HG03378 (cell line): ENCODE measurements at regions not wholly inside any gene's neighbourhood (a gene's known extent, or its start where the extent isn't known, plus 50 kb on each side); places are given as distances from the start of the nearest gene placed in this dataset.
"Not testable (repeated sequence)": the region's sequence is repeated elsewhere in the genome, so short reads cannot be mapped to it uniquely, and the experiment has no call there.

Experiments
- ATAC-seq: cut with Tn5 transposase; IDR thresholded peaks from one replicate; pipeline ENCODE4 v1.9.1; 2021; ENCODE audit warnings: mild to moderate bottlenecking, moderate library complexity; ENCODE audit not compliant: unreplicated experiment

DNA sequence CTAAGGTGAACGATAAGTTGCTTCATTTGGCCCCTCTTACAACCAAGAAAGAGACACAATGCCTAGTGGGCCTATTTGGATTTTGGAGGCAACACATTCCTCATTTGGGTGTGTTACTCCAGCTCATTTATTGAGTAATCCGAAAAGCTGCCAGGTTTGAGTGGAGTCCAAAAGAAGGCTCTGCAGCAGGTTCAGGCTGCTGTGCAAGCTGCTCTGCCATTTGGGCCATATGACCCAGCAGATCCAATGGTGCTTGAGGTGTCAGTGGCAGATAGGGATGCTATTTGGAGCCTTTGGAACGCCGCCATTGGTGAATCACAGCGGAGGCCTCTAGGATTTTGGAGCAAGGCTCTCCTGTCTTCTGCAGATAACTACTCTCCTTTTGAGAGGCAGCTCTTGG, 176.4 kb downstream of the AKR1D1 start:
- ATAC-seq, result not testable (repeated sequence)

DNA sequence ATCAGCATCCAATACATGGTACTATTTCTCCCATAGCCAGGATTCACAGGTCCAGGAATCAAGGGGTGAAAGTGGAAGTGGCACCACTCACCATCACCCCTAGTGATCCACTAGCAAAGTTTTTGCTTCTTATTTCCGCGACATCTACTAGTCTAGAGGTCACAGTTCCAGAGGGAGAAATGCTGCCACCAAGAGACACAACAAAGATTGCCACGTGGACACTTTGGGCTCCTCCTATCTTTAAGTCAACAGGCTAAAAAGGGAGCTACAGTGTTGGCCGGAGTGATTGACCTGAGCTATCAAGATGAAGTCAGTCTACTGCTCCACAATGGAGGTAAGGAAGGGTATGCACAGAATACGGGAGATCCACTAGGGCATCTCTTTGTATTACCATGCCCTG, 178.2 kb downstream of the AKR1D1 start:
- no peak for ATAC-seq

DNA sequence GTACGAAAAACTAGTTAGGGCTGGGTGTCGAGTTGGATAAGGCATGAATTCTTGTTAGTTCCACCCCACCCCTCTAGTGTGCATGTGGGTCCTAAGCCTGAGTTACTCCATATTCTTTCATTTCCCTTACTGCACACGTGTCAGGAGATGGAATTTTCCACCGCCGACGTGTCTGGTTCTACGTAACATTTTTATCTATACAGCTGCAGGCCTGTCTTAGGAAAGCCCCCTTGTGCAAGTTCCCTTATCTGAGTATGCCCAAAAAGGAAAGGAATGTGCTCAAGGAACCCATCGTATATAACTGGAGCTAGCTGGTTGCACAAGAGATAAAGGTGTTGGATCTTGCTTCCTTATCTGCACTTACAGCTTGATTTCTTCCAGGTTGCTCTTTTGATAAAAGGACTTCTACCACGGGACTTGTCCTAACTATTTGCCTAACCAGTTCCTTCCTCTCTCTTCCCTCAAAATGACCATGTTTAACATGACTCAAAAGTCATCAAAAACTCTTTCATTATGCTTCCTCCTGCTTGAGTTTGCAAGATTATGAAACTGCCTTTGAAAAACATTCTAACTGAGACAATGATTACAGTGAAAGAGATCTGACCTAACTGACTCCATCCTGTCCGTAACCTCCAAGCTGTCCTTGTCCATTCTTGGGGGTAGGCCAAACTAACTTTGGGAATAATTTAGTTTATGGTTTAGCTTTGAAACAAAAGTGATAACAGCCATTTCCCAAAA, 181.4 kb downstream of the AKR1D1 start:
- no peak for ATAC-seq

DNA sequence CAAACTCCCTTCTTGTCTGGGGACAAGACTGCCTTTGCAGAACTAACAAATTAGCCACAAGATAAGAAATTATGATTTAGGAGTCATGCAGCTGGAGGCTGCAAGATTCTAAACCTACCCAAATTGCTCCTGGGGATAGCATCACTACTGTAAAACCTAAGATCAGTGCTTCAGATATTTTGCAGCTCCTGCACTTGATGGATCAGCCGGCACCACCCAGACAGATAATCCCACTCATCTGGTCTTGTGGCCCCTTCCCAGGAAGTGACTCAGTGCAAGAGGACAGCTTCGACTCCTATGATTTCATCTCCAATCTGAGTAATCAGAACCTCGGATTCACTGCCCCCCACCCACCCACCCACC, 181.9 kb downstream of the AKR1D1 start:
- no peak for ATAC-seq

DNA sequence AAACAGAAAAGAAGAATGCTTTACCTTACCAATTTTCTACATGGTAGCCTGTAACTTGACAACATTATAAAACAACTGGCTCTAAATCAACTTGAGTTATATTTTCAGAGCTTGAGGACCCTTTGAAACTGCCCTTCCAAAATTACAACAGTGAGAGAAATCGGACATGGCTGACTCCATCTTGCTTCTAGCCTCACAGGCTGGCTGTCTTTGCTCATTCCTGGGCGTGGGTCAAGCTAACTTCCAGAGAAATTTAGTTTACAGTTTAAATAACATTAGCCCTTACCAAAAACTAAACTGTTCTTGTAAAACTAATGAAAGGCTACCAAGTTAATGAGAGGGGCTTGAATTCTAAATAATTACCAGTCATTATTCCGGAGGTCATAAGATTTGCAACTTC, 183.4 kb downstream of the AKR1D1 start:
- ATAC-seq, result no peak

DNA sequence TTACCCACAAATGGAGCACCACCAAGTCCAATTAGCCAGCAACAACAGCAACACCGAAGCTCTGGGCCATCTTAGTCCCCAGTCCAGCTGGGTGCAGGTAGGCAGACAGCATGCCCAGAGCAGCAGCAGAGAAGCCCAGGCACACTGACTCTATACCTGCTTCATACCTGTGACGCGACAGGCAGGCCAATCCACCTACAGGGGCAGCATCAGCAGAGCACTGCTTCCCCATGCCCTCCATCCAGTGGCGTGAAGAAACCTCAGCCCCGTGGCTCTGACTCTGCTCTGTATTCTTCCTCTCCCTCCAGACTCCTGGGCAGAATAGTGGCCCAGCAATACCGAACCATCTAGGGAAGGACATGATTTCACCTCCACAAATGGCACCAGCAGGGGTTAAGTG, 191.7 kb downstream of the AKR1D1 start:
- no peak for ATAC-seq

DNA sequence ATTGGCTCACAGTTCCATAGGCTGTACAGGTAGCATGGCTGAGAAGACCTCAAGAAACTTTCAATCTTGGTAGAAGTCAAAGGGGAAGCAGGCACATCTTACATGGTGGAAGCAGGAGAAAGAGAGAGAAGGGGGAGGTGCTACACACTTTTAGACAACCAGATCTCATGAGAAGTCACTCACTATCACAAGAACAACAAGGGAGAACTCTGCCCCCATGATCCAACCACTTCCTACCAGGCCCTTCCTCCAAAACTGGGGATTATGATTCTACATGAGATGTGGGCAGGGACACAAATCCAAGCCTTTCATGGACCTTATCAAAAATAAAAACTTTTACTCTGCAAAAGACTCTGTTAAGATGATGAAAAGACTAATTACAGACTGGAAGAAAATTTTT, 183.2 kb upstream of the TRIM24 start:
- no peak for ATAC-seq

DNA sequence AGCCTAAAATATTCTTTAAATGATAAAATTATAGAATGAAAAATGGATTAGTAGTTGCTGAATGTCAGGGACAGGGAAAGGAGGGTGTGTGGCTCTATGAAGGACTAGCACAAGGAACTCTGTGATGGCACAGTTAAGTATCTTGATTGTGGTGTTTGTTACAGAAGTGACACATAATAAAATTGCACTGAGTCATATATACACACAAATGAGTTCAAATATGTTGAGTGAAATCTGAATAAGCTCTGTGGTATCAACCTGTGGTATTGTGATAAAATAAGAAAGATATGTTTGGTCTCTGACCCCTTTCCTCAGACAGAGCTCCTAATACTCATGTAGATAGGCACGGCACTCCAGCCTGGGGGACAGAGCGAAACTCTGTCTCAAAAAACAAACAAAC, 181.5 kb upstream of the TRIM24 start:
- ATAC-seq, result no peak

DNA sequence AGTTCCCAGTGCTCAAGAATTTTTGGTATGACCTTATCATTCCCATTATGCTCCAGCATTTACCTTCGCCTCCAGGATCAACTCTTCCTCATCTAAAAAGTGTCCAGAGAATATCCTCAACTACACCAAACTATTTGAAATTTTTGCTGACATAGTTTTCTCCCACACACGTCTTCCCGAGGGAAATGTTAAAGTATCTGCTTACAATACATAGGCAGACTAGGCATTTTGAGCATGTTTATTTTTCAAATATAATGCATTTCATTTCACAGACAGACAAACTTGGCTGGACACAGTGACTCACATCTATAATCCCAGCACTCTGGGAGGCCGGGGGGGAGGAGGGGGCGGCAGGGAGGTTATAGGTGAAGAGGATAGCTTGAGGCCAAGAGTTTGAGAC, 177.1 kb upstream of the TRIM24 start:
- no peak for ATAC-seq

DNA sequence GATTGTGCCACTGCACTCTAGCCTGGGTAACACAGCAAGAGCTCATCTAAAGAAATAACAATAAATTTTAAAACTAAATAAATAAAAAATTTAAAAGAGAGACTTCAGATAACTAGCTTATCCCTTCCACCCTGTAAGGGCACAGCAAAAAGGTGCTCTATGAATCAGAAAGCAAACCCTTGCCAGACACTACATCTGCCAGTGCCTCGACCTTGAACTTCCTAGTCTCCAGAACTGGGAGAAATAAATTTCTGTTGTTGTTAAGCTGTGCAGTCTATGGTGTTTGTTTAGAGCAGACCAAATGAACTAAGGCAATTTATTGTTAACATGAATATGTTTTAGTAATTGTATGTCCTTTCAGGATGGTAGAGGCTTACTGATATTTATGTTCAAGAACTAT, 174.9 kb upstream of the TRIM24 start:
- ATAC-seq, result no peak

DNA sequence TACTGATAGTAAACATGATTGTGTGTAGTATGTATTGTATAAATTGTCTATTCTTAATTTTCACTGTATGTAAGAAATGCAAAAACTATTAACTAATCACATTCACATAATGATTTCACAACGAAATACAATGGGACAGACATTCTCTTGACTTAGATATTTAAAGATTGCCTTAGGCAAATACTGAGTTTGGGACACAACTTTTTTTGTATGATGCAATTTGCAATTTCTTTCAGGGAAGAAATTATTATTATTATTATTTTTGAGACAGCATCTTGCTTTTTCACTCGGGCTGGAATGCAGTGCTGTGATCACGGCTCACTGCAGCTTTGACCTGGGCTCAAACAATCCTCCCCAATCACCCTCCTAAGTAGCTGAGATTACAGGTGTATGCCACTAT, 173.2 kb upstream of the TRIM24 start:
- ATAC-seq, result no peak

DNA sequence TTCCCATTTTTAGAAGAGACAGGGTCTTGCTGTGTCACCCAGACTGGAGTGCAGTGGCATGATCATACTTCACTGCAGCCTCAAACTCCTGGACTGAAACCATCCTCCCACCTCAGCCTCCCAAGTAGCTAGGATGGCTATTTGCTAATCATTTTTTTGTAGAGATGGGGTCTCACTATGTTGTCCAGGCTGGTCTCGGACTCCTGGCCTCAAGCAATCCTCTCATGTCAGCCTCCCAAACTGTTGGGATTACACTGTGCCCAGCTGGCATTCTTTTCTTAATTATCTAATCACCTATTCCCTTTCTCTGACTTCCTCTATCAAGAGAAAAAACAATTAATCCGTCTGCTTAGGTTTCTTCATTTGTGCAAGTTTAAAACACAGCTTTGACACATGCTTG, 172.5 kb upstream of the TRIM24 start:
- no peak for ATAC-seq

DNA sequence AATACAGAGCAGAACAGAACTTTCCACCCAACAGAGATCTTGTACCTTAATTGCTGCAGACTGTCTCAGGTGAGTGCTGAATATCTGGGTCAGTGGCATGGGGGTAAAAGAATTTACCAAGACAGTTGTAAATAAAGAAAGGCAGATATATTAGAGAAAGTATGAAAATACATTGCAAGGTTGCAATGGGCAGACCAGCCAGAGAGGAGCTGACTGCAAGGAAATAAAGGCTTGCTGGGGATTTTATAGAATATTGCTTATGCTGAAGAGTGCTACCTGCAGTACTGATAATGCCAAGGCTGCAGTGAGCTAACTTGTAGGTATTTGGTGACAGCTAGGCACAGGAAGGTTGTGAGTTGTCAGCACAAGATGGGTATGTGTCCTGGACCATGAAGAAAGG, 171.0 kb upstream of the TRIM24 start:
- no peak for ATAC-seq

DNA sequence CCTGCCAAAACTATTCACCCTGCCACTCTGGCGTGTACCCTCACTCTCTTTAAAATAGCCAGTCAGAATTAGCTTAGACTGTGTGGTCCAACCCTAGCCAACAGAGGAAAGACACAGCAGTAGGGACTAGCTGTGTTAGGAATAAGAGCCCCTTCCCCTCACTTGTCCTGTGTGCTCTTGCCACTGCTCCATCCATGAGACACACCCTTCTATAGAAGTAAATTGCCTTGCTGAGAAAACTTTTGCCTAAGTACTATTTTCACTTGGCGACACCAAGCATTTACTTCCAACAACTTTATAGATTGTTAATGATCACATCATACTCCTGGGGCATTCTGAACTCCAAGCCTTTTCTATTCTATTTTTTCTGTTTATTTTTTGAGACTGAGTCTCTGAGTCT, 170.2 kb upstream of the TRIM24 start:
- ATAC-seq, result no peak

DNA sequence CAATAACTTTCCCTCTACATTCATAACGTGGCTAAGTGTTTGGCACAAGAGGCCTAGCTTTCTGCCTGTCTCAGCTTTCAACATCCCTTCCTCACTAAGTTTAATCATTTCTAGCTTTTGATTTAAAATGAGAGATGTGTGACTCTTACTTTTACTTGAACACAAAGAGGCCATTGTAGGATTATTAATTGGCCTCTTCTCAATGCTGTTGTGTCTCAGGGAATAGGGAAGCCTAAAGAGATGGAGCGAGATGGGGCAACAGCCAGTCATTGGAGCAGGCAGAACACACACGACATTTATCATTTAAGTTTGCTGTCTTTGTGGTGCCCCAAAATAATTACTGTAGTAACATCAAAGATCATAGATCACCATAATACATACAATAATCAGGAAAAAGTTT, 167.1 kb upstream of the TRIM24 start:
- ATAC-seq, result no peak

DNA sequence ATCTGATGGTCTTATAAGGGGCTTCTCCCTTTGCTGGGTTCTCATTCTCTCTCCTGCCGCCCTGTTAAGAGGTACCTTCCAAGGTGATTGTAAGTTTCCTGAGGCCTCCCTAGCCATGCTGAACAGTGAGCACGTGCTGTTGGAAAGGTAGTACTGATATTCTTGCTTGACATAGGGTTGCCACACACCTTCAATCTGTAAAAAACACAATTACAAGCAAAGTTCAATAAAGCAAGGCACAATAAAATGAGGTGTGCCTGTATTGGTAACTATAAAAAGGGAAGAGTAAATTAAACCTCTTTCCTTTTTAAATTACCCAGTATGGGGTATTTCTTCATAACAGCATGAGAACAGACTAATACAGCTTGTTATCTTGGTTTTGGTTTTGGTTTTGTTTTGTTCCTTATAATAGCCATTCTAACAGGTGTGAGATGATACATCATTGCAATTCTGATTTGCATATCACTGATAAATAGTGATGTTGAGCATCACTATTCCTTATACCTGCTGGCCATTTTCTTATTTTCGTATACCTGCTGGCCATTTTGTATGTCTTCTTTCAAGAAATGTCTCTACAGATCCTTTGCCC, 164.9 kb upstream of the TRIM24 start:
- peak; percentile 76 for ATAC-seq

DNA sequence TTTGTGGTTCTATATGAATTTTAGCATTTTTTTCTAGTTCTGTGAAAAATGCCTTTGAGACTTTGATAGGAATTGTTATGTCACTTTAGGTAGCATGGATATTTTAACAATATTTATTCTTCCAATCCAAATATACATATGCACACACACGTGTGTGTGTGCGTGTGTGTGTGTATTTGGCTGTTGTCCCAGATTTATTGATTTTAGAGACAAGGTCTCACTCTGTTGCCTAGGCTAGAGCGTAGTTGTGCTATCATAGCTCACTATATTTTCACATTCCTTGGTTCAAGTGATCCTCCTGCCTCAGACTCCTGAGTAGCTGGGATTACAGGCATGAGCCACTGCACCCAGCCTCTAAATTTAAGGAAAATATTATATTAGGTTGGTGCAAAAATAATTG, 162.5 kb upstream of the TRIM24 start:
- ATAC-seq, result no peak

DNA sequence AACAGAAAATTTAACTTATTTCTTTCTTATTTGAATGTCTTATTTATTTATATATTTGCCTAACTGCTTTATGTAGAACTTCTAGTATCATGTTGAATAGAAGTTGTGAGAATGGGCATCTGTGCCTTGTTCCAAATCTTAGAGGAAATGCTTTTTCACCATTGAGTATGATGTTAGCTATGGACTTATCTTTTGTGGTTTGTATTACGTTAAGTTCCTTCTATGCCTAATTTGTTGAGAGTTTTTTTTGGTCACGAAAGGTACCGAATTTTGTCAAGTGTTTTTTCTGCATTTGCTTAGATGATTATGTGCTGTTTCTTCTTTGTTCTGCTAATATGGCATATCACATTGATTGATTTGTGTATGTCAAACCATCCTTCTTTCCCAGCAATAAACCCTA, 161.0 kb upstream of the TRIM24 start:
- ATAC-seq, result no peak

DNA sequence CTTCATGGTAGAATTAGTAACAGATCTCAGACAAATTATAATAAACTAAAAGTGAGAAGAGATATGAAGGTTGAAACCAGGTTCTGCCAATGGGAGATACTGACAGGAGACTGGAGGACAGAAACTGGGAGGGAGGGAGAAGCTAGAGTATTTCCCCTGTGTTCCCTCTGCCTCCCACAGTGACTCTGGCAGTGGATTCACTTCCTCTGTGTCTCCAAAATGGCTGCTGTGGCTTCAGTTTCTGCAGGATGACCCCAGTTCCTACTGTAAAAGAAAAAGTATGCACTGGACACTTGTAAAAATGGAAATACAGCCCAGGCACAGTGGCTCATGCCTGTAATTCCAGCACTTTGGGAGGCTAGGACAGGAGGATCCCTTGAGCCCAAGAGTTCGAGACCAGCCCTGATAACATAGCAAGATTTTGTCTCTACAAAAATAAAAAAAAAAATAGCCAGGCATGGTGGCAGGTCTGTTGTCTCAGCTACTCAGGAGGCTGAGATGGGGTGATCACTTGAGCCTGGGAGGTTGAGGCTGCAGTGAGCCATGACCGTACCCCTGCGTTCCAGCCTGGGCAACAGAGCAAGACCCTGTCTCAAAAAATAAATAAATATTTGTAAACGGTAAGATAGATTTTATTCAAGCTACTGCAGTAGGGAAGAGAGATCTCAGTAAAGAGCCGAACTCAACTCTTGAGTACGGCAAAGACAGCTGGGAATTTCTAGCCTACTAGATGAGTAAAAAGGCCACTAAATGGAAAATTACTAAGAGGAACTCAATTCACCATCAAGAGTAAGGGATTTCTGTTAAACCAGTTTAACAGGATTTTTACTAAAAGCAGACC, 156.6 kb upstream of the TRIM24 start:
- no peak for ATAC-seq

DNA sequence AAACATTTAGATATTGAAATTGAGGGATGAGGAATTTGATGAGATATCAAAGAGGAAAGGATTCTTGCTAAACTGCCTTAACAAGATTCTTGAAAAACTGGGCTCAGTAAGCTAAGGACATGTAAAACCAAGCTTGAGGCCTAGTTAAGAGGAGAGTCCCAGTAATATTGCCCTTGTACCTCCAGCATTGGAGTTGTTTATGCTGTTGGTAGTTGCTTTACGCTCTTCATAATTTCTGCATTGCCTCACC, 156.1 kb upstream of the TRIM24 start:
- no peak for ATAC-seq

DNA sequence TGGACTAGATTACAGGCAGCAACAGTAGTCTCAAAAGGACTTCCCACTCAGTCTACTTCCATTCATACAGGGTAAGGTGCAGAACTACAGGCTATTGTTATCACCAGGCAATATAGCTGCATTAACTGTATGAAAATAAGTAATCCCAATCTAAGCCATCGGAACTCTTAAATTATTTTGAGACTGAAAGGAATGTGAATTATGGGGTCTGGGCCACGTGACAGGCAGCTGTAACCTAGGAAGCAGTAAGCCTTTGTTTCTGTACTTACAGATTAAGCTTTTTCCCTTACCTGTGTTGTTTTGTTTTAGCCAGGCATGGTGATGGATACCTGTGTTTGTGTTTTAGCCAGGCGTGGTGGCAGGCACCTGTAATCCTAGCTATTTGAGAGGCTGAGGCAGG, 152.4 kb upstream of the TRIM24 start:
- ATAC-seq, result no peak

DNA sequence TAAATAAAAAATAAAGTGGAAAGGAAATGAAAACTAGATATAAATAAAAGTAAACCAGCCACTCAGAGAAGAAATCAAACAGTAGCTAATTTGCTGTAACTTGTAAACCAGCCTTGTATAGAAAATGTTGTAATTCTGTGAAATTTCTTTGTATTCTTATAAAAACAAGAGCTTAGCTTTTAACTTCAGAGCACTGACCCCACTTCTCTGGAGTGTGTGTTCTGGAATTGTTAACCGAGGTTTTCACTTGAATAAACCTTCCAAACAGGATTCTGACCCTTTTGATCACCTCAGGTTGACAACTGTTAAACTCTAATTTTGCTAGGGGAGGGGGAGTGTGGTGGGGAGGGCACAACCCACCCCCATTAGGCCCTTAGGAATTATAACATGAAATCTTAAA, 151.9 kb upstream of the TRIM24 start:
- no peak for ATAC-seq

DNA sequence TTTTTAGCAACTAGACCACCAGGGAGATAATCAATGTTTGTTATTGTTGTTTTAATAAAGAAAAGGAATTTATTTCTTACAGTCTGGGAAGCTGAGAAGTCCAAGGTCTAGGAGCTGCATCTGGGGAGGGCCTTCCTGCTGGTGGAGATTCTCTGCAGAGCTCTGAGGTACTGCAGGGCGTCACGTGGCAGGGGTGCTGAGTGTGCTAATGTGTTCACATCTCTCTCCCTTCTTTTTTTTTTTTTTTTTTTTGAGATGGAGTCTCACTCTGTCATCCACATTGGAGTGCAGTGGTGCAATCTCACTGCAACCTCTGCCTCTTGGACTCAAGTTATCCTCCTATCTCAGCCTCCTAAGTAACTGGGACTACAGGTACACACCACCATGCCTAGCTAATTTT, 150.9 kb upstream of the TRIM24 start:
- no peak for ATAC-seq
